ACC112 (cell line): ENCODE measurements at regions not wholly inside any gene's neighbourhood (a gene's known extent, or its start where the extent isn't known, plus 50 kb on each side); places are given as distances from the start of the nearest gene placed in this dataset.

ENCODE experiments used
- H2AFZ ChIP-seq: fragments of 200-600 bp; sonication (generic); one replicate; pipeline ENCODE4 v1.6.0; 2017; ENCODE audit warnings: antibody characterized with exemption, low read length; ENCODE audit not compliant: unreplicated experiment
- H3K27ac ChIP-seq: fragments of 200-600 bp; sonication (generic); 2 replicates; pipeline ENCODE4 v1.5.1; 2014; ENCODE audit warnings: low read depth, mild to moderate bottlenecking, antibody characterized with exemption, low read length, moderate library complexity
- H3K27me3 ChIP-seq: fragments of 200-600 bp; sonication (generic); 2 replicates; pipeline ENCODE4 v1.6.1; 2014; ENCODE audit warnings: mild to moderate bottlenecking, antibody characterized with exemption, low read length, moderate library complexity, mixed read lengths; ENCODE audit not compliant: insufficient read depth
- H3K36me3 ChIP-seq: fragments of 200-600 bp; sonication (generic); 2 replicates; pipeline ENCODE4 v1.6.1; 2016; ENCODE audit warnings: mild to moderate bottlenecking, antibody characterized with exemption, low read length, moderate library complexity, mixed read lengths; ENCODE audit not compliant: insufficient read depth
- H3K4me1 ChIP-seq: fragments of 200-600 bp; sonication (generic); one replicate; pipeline ENCODE4 v1.6.1; 2016; ENCODE audit warnings: low read length, mixed read lengths; ENCODE audit not compliant: insufficient read depth, unreplicated experiment, control insufficient read depth
- H3K4me3 ChIP-seq: fragments of 200-600 bp; sonication (generic); 2 replicates; pipeline ENCODE4 v1.5.1; 2014; ENCODE audit warnings: mild to moderate bottlenecking, low read depth, low read length
- H3K79me2 ChIP-seq: fragments of 200-600 bp; sonication (generic); one replicate; pipeline ENCODE4 v1.6.0; 2016; ENCODE audit warnings: low read length; ENCODE audit not compliant: control insufficient read depth, unreplicated experiment, insufficient read depth

GRCh38 chr10:113259576-113260226 is 293.2 kb upstream of the HABP2 start:
- no peaks in the 10 kb centered on the region for H3K36me3 ChIP-seq
- H2AFZ ChIP-seq = no peak overlapping the region
- H3K27ac ChIP-seq = no peak overlapping the region
- no peaks in the 10 kb centered on the region for H3K79me2 ChIP-seq
- no peak overlapping the region for H3K4me3 ChIP-seq
- H3K4me1 ChIP-seq = no peaks in the 10 kb centered on the region
- H3K27me3 ChIP-seq = peaks cover 84% of the 10 kb centered on the region

- Histone ChIP-seq H3K36me3 (no peaks in the 10 kb centered on the region), H3K4me3 (no peak overlapping the region), H3K4me1 (no peaks in the 10 kb centered on the region), H3K79me2 (no peaks in the 10 kb centered on the region), H2AFZ (no peak overlapping the region), H3K27me3 (peaks cover 85% of the 10 kb centered on the region), H3K27ac (no peak overlapping the region)
These were observed 291.7 kb upstream of the HABP2 start for GRCh38 chr10:113261161-113261560.

- Histone ChIP-seq H3K4me1 (no peaks in the 10 kb centered on the region), H3K27me3 (peaks cover 85% of the 10 kb centered on the region), H3K4me3 (no peak overlapping the region)
These were observed 291.2 kb upstream of the HABP2 start for GRCh38 chr10:113261611-113262091.

GRCh38 chr10:113263056-113263455 is 289.8 kb upstream of the HABP2 start:
- H3K27ac ChIP-seq = no peak overlapping the region
- no peak overlapping the region for H2AFZ ChIP-seq
- H3K27me3 ChIP-seq = peaks cover 78% of the 10 kb centered on the region
- no peaks in the 10 kb centered on the region for H3K79me2 ChIP-seq
- no peaks in the 10 kb centered on the region for H3K36me3 ChIP-seq
- H3K4me1 ChIP-seq = no peaks in the 10 kb centered on the region
- H3K4me3 ChIP-seq = no peak overlapping the region

More at GRCh38 chr10:113261611-113262091, 291.2 kb upstream of the HABP2 start:
- Histone ChIP-seq H3K27ac (no peak overlapping the region), H3K36me3 (no peaks in the 10 kb centered on the region), H3K79me2 (no peaks in the 10 kb centered on the region), H2AFZ (no peak overlapping the region)

- Histone ChIP-seq H3K27me3 (peaks cover 73% of the 10 kb centered on the region), H3K4me3 (no peak overlapping the region), H3K79me2 (no peaks in the 10 kb centered on the region), H3K4me1 (no peaks in the 10 kb centered on the region), H2AFZ (no peak overlapping the region), H3K27ac (no peak overlapping the region), H3K36me3 (no peaks in the 10 kb centered on the region)
These were observed 288.3 kb upstream of the HABP2 start for GRCh38 chr10:113264333-113265131.

- H3K79me2 ChIP-seq = no peaks in the 10 kb centered on the region
- no peak overlapping the region for H2AFZ ChIP-seq
- no peaks in the 10 kb centered on the region for H3K36me3 ChIP-seq
- peaks cover 57% of the 10 kb centered on the region for H3K27me3 ChIP-seq
- no peaks in the 10 kb centered on the region for H3K4me1 ChIP-seq
- H3K27ac ChIP-seq = no peak overlapping the region
- H3K4me3 ChIP-seq = no peak overlapping the region
These were observed 286.7 kb upstream of the HABP2 start for GRCh38 chr10:113266147-113266546.

GRCh38 chr10:113267619-113268562 is 285.0 kb upstream of the HABP2 start:
- H3K79me2 ChIP-seq = no peaks in the 10 kb centered on the region
- H3K27ac ChIP-seq = no peak overlapping the region
- peaks cover 51% of the 10 kb centered on the region for H3K27me3 ChIP-seq
- no peaks in the 10 kb centered on the region for H3K4me1 ChIP-seq
- H3K36me3 ChIP-seq = no peaks in the 10 kb centered on the region
- H2AFZ ChIP-seq = no peak overlapping the region
- no peak overlapping the region for H3K4me3 ChIP-seq

GRCh38 chr10:113269333-113269732 is 283.5 kb upstream of the HABP2 start:
- no peaks in the 10 kb centered on the region for H3K36me3 ChIP-seq
- no peaks in the 10 kb centered on the region for H3K4me1 ChIP-seq
- no peak overlapping the region for H2AFZ ChIP-seq
- no peak overlapping the region for H3K27ac ChIP-seq
- peaks cover 56% of the 10 kb centered on the region for H3K27me3 ChIP-seq
- no peaks in the 10 kb centered on the region for H3K79me2 ChIP-seq
- no peak overlapping the region for H3K4me3 ChIP-seq

GRCh38 chr10:113272511-113272910 is 280.3 kb upstream of the HABP2 start:
- H3K4me1 ChIP-seq = no peaks in the 10 kb centered on the region
- H3K4me3 ChIP-seq = no peak overlapping the region
- peaks cover 35% of the 10 kb centered on the region for H3K27me3 ChIP-seq
- no peak overlapping the region for H3K27ac ChIP-seq
- H3K36me3 ChIP-seq = no peaks in the 10 kb centered on the region
- no peak overlapping the region for H2AFZ ChIP-seq
- H3K79me2 ChIP-seq = no peaks in the 10 kb centered on the region
